AG09309 (cell line): ENCODE measurements at regions not wholly inside any gene's neighbourhood (a gene's known extent, or its start where the extent isn't known, plus 50 kb on each side); places are given as distances from the start of the nearest gene placed in this dataset.
"Not testable (repeated sequence)": the region's sequence is repeated elsewhere in the genome, so short reads cannot be mapped to it uniquely, and the experiment has no call there.

Source experiments
- DNase-seq: peaks from one replicate; pipeline ENCODE4 v3.0.0-alpha.2; 2010; ENCODE audit warnings: low read depth
- H3K4me3 ChIP-seq: 2 replicates; pipeline ENCODE4 v1.5.1; 2011; ENCODE audit warnings: mild to moderate bottlenecking, low read depth, low read length, moderate library complexity; ENCODE audit not compliant: control insufficient read depth
- CTCF ChIP-seq: IDR thresholded peaks from 2 replicates; pipeline ENCODE4 v1.5.1; 2011; ENCODE audit warnings: mild to moderate bottlenecking, low read depth, low read length, inconsistent platforms; ENCODE audit not compliant: insufficient read depth, control insufficient read depth; ENCODE audit errors: missing control alignments

DNA sequence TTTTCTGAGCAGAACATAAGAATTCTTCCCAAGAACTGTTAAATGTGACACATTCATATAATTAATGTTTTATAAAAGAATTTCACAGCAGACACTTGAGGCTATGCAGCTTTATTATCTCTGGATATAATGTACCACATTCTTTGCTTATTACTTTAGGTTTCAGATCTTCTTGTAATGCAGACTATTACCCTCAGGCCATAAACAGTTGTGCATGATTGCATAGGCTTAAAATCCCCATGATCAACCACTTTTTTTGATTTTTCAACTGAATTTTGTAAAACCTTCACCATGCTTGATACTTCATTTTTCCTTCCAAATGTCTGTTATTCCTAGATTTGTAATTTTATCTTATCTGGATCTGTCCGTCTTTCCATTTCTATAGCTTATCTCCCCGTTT, 1355.7 kb downstream of the BRINP3 start:
- TF ChIP-seq CTCF: no peak
- H3K4me3 ChIP-seq: no peak overlapping the region
- DNase-seq: no peak

GRCh38 chr1:189125694-189126093, 1352.0 kb downstream of the BRINP3 start:
- TF ChIP-seq CTCF: no peak
- no peak overlapping the region for H3K4me3 ChIP-seq
- no peak for DNase-seq

- TF ChIP-seq CTCF: no peak
- H3K4me3 ChIP-seq: no peak overlapping the region
- no peak for DNase-seq
Measured at GRCh38 chr1:189131576-189131975, 1346.1 kb downstream of the BRINP3 start.

DNA sequence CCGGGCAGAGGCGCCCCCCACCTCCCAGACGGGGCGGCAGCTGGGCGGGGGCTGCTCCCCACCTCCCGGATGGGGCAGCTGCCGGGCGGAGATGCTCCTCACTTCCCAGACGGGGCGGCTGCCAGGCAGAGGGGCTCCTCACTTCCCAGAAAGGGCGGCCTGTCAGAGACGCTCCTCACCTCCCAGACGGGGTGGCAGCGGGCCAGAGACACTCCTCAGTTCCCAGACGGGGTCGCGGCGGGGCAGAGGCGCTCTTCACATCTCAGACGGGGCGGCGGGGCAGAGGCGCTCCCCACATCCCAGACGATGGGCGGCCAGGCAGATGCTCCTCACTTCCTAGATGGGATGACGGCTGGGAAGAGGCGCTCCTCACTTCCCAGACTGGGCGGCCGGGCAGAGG, 1337.9 kb downstream of the BRINP3 start:
- not testable (repeated sequence) for DNase-seq, H3K4me3 ChIP-seq

DNA sequence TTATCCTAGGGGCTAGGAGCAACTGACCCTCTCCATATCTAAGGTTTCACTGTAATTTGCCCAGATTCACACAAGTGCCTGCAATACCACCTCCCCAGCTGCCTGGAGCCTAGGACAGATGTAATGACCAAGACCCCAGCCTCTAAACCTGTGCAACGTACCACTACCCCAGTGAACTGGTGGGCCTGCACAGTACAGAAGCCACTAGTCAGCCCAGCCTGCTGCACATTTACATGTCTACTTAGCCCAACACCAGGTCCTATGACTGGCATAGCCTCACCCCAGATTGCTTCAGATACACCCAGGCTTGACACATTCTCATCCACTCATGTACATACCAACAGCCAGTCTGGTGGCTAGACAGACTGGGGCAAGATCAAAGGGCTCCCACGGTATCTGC, 1336.6 kb downstream of the BRINP3 start:
- no peak for DNase-seq
- no peak overlapping the region for H3K4me3 ChIP-seq
- TF ChIP-seq CTCF: no peak

DNA sequence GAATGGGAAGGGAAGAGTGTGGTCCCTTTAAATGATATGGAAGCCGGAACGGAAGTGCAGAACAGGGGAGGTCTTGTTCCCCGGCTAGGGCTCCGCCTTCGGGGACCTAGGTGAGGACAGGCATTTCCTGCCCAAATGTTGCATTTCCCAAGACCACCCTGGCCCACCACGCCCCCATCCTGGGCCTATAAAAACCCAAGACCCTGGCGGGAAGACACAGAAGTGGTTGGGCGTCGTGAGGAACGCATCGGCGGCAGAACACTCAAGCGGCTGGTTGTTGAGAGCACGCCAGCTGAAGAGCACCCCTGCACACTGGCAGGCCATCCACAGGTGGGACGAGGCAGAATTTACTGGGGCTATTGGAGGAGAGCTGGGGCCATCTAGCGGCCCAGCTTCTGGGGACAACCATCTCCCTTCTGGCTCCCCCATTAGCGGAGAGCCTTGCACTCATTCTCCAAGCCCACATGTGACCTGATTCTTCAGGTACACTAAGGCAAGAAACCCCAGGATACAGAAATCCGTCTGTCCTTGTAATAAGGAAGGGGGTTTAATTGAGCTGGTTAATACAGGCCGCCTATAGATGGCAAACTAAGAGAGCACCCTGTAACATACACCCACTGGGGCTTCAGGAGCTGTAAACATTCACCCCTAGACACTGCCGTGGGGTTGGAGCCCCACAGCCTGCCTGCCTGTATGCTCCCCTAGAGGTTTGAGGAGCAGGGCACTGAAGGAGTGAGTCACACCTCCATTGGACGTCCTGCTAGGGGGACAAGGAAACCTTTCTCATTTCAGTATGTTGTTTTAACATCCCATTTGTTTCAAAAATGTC, 1327.9 kb downstream of the BRINP3 start:
- H3K4me3 ChIP-seq: no peak overlapping the region
- no peak for DNase-seq
- TF ChIP-seq CTCF: no peak

DNA sequence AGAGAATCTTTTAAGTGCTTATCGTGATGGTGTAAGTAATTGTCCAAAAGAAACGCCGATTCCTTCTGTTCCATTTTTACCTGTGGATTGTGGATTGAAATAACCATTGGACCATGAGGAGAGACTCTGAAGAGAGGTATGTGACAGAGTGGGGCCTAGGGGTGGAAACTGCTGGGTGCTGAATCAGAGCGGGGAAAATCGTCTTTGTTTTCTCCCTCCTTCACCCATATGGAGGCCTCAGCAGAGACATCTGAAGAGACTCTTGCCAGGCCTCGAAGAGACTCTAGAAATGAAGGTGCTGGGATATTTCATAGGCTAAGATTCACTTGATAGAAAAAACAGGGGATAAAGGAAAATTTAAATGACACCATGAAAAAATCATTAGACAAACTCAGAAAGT, 1327.0 kb downstream of the BRINP3 start:
- H3K4me3 ChIP-seq: no peak overlapping the region
- no peak for DNase-seq
- TF ChIP-seq CTCF: no peak
